NT2/D1 (cell line): ENCODE measurements at regions not wholly inside any gene's neighbourhood (a gene's known extent, or its start where the extent isn't known, plus 50 kb on each side); places are given as distances from the start of the nearest gene placed in this dataset.
A peak's percentile ranks its signal among the peaks of the same experiment; 100 is the strongest.
"Not testable (repeated sequence)": the region's sequence is repeated elsewhere in the genome, so short reads cannot be mapped to it uniquely, and the experiment has no call there.

ENCODE experiments used
- DNase-seq: peaks from one replicate; pipeline ENCODE4 v3.0.0-alpha.2; 2011; ENCODE audit warnings: low read depth, low spot score
- H3K27me3 ChIP-seq: 2 replicates; pipeline ENCODE4 v1.6.0; 2011; ENCODE audit warnings: mild to moderate bottlenecking; ENCODE audit not compliant: insufficient read length, insufficient read depth
- H3K36me3 ChIP-seq: 2 replicates; pipeline ENCODE4 v1.6.1; 2011; ENCODE audit warnings: mild to moderate bottlenecking, low read length, mixed read lengths; ENCODE audit not compliant: insufficient read depth, insufficient read length
- H3K4me1 ChIP-seq: 2 replicates; pipeline ENCODE4 v1.5.1; 2011; ENCODE audit not compliant: insufficient read depth, insufficient read length
- H3K4me3 ChIP-seq: 2 replicates; pipeline ENCODE4 v1.5.1; 2011; ENCODE audit warnings: low read depth; ENCODE audit not compliant: insufficient read length
- H3K9ac ChIP-seq: 2 replicates; pipeline ENCODE4 v1.6.0; 2011; ENCODE audit warnings: low read depth; ENCODE audit not compliant: insufficient read length
- H3K9me3 ChIP-seq: 2 replicates; pipeline ENCODE4 v1.5.1; 2011; ENCODE audit warnings: mild to moderate bottlenecking, low read length; ENCODE audit not compliant: insufficient read depth
- SUZ12 ChIP-seq: IDR thresholded peaks from 2 replicates; pipeline ENCODE4 v1.6.1; 2011; ENCODE audit not compliant: insufficient read length, insufficient read depth; ENCODE audit errors: extremely low read depth
- YY1 ChIP-seq: IDR thresholded peaks from 2 replicates; pipeline ENCODE4 v1.6.1; 2011; ENCODE audit not compliant: insufficient read length, insufficient read depth
- ZNF274 ChIP-seq: IDR thresholded peaks from 2 replicates; pipeline ENCODE4 v1.6.1; 2011; ENCODE audit warnings: mild to moderate bottlenecking, low read depth, low read length

GRCh38 chr4:64727960-64728359 lies 318.7 kb upstream of the TECRL start:
- H3K9me3 ChIP-seq = peaks cover 13% of the 10 kb centered on the region; the same call in 1 of the 2 replicates
- no peak for TF ChIP-seq YY1
- TF ChIP-seq SUZ12 = no peak
- no peak for TF ChIP-seq ZNF274
- no peak overlapping the region for H3K9ac ChIP-seq

GRCh38 chr4:64727391-64727790 lies 318.1 kb upstream of the TECRL start:
- not testable (repeated sequence) for H3K27me3 ChIP-seq, H3K4me1 ChIP-seq, DNase-seq, H3K4me3 ChIP-seq, H3K36me3 ChIP-seq, H3K9ac ChIP-seq
- H3K9me3 ChIP-seq = peaks cover 13% of the 10 kb centered on the region; the same call in 1 of the 2 replicates

More at GRCh38 chr4:64727960-64728359, 318.7 kb upstream of the TECRL start:
- H3K36me3 ChIP-seq = no peaks in the 10 kb centered on the region
- peak; percentile 43 for DNase-seq
- no peaks in the 10 kb centered on the region for H3K4me1 ChIP-seq
- H3K27me3 ChIP-seq = no peaks in the 10 kb centered on the region
- no peak overlapping the region for H3K4me3 ChIP-seq

GRCh38 chr4:64724689-64725088 lies 315.4 kb upstream of the TECRL start:
- DNase-seq = no peak
- H3K4me3 ChIP-seq = no peak overlapping the region
- TF ChIP-seq ZNF274 (no peak), YY1 (no peak), SUZ12 (no peak)
- H3K9ac ChIP-seq = no peak overlapping the region
- peaks cover 13% of the 10 kb centered on the region; the same call in 1 of the 2 replicates for H3K9me3 ChIP-seq
- no peaks in the 10 kb centered on the region for H3K27me3 ChIP-seq
- H3K36me3 ChIP-seq = no peaks in the 10 kb centered on the region
- no peaks in the 10 kb centered on the region for H3K4me1 ChIP-seq

- no peak for DNase-seq
- Histone ChIP-seq H3K9ac (no peak overlapping the region), H3K4me3 (no peak overlapping the region), H3K27me3 (no peaks in the 10 kb centered on the region), H3K4me1 (no peaks in the 10 kb centered on the region), H3K9me3 (peaks cover 24% of the 10 kb centered on the region; the same call in 1 of the 2 replicates), H3K36me3 (no peaks in the 10 kb centered on the region)
- TF ChIP-seq ZNF274 = no peak
- no peak for TF ChIP-seq YY1
- no peak for TF ChIP-seq SUZ12
These were observed 311.9 kb upstream of the TECRL start for GRCh38 chr4:64721106-64721505.

GRCh38 chr4:64718091-64718490 lies 308.8 kb upstream of the TECRL start:
- DNase-seq = no peak
- H3K9me3 ChIP-seq = peaks cover 20% of the 10 kb centered on the region; the same call in 1 of the 2 replicates
- TF ChIP-seq YY1 (no peak), ZNF274 (no peak), SUZ12 (no peak)
- H3K9ac ChIP-seq = no peak overlapping the region
- no peaks in the 10 kb centered on the region for H3K4me1 ChIP-seq
- no peaks in the 10 kb centered on the region for H3K27me3 ChIP-seq
- no peaks in the 10 kb centered on the region for H3K36me3 ChIP-seq
- H3K4me3 ChIP-seq = no peak overlapping the region

GRCh38 chr4:64715741-64716140 lies 306.5 kb upstream of the TECRL start:
- no peak overlapping the region for H3K4me3 ChIP-seq
- peaks cover 20% of the 10 kb centered on the region; the same call in 1 of the 2 replicates for H3K9me3 ChIP-seq
- DNase-seq = no peak
- no peaks in the 10 kb centered on the region for H3K27me3 ChIP-seq
- no peaks in the 10 kb centered on the region for H3K36me3 ChIP-seq
- TF ChIP-seq YY1 (no peak), ZNF274 (no peak), SUZ12 (no peak)
- H3K9ac ChIP-seq = no peak overlapping the region
- no peaks in the 10 kb centered on the region for H3K4me1 ChIP-seq

GRCh38 chr4:64713256-64713840 lies 304.1 kb upstream of the TECRL start:
- H3K4me1 ChIP-seq = no peaks in the 10 kb centered on the region
- no peak for TF ChIP-seq ZNF274
- no peak for TF ChIP-seq SUZ12
- no peak for TF ChIP-seq YY1
- 0 out of 2 replicates have a peak, but pooled peaks cover 13% of the 10 kb centered on the region for H3K9me3 ChIP-seq
- H3K4me3 ChIP-seq = no peak overlapping the region
- no peaks in the 10 kb centered on the region for H3K36me3 ChIP-seq
- DNase-seq = no peak
- no peaks in the 10 kb centered on the region for H3K27me3 ChIP-seq
- no peak overlapping the region for H3K9ac ChIP-seq

- no peak overlapping the region for H3K9ac ChIP-seq
- no peak overlapping the region for H3K4me3 ChIP-seq
- DNase-seq = no peak
- H3K4me1 ChIP-seq = no peaks in the 10 kb centered on the region
- 0 out of 2 replicates have a peak, but pooled peaks cover 6% of the 10 kb centered on the region for H3K9me3 ChIP-seq
- no peaks in the 10 kb centered on the region for H3K36me3 ChIP-seq
- no peaks in the 10 kb centered on the region for H3K27me3 ChIP-seq
- TF ChIP-seq SUZ12 = no peak
- no peak for TF ChIP-seq YY1
- no peak for TF ChIP-seq ZNF274
These were observed 303.3 kb upstream of the TECRL start for GRCh38 chr4:64712590-64712989.
